HG03354 (cell line): ENCODE measurements at regions not wholly inside any gene's neighbourhood (a gene's known extent, or its start where the extent isn't known, plus 50 kb on each side); places are given as distances from the start of the nearest gene placed in this dataset.

Experiments
- ATAC-seq: cut with Tn5 transposase; IDR thresholded peaks from one replicate; pipeline ENCODE4 v1.9.1; 2021; ENCODE audit warnings: mild to moderate bottlenecking; ENCODE audit not compliant: unreplicated experiment, poor library complexity, severe bottlenecking

GRCh38 chr3:177600411-177600810 is 403.1 kb upstream of the TBL1XR1 start:
- ATAC-seq, result no peak

DNA sequence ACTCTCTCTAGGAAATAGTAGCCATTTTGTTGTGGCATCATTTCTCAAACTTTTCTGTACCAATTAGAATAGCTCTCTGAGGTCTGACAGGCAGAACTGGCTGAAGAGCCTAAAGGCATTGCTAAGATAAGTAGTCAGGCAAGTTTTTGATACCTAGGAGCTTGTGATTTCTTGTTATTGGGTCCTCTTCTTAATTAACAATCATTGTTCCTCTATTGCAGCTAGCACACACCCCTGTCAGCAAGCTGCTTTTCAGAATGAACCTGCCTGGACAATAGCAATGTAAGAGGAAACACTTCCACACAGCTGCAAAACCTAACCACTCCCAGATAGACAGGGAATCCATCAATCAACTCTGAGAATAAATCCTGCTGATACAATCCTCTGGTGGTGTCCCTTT is 403.9 kb upstream of the TBL1XR1 start:
- ATAC-seq, result no peak

DNA sequence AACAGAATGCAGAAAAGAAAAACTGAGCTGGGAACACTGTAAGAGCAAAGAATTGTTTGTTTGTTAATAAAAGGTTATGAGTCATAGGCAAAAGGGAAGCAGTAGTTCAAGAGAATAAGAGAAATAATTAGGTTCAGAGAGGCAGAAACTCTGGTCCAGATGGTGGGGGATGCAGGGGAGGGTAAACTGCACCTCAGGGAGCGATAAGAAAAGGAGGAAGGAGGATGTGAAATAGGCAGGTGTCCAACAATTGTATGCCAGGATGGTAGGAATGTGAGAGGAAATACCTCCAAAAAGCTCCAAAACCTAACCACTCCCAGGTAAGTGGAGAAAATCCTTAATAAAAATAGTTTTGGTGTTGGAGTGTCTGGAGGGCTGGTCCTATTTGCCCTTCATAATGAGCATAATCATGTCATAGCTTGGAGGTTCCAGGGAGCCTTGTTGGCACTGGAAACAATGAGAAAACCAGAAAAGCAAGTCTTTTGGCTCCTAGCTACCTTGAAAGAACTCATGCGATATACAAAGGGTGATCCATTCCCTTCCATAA is 405.4 kb upstream of the TBL1XR1 start:
- ATAC-seq, result no peak

- peak; percentile 61 for ATAC-seq
Observed at GRCh38 chr3:177603148-177603603, 405.9 kb upstream of the TBL1XR1 start.

DNA sequence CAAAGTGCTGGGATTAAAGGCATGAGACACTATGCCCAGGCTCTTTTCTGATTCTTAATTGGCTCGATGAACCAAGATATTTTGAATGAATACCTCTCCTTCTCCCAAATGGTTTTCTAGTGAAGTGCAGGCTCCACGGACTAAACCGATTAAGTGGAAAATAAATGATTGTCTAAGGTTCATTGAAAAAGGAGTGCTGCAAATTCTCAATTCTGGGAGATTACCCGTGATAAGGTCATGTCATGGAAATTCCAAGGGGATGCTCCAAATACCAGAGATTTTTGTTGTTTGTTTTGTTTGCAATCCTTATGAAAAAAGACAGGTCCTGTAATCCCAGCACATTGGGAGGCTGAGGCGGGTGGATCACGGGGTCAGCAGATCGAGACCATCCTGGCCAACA is 406.9 kb upstream of the TBL1XR1 start:
- no peak for ATAC-seq

DNA sequence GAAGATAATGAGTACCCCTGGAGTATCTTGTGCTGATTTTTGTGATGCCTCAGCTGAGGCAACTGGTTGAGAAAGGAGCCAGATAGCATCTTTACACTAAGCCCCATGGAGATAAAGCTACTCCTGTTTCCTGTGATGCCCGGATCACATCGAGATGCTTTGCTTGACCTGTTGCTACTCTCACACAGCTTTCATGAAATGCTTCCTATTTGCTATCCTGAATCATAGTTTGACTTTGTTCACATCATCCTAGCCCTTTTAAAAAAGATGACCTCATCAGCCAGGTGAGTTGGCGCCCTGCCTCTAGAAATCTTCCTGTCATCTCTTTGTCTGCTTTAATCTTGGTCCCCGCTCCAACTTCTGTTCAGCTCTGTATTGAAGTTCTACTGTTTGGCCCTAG is 409.6 kb upstream of the TBL1XR1 start:
- no peak for ATAC-seq

- ATAC-seq, result no peak
Observed at GRCh38 chr3:177607589-177607988, 410.3 kb upstream of the TBL1XR1 start.

DNA sequence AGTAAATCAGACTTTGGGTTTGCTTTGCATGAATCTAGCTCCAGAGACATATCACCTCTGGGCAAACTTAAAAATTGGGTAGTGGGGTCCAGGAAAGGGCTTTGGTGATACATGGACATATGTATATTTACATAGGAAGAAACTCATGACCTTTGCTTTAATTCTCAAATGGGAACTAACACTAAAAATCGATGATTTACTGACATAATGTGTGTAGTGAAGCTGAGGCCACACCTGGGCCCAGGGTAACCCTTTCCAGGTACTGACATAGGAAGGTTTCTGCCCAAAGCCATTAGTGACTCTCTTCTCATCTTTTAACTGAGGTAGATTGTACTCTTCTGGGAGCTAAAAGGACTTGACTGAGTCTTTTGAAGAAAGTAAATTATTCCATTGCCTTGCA is 411.2 kb upstream of the TBL1XR1 start:
- ATAC-seq, result no peak

GRCh38 chr3:177609613-177610012 is 412.3 kb upstream of the TBL1XR1 start:
- ATAC-seq, result no peak

DNA sequence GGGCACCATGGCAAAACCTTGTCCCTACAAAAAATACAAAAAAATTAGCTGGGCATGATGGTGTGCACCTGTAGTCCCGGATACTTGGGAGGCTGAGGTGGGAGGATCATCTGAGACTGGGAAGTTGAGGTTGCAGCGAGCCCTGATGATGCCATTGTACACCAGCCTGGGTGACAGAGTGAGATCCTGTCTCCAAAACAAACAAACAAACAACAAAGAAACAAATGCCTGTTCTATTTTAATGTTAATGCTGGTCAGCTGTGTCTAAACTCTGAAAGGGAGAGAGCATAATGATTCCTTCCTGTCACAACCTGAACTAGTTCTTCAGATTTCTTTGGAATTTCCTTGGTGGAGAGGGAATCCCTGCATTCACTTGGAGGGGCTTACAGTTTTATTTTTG is 413.0 kb upstream of the TBL1XR1 start:
- ATAC-seq, result no peak

DNA sequence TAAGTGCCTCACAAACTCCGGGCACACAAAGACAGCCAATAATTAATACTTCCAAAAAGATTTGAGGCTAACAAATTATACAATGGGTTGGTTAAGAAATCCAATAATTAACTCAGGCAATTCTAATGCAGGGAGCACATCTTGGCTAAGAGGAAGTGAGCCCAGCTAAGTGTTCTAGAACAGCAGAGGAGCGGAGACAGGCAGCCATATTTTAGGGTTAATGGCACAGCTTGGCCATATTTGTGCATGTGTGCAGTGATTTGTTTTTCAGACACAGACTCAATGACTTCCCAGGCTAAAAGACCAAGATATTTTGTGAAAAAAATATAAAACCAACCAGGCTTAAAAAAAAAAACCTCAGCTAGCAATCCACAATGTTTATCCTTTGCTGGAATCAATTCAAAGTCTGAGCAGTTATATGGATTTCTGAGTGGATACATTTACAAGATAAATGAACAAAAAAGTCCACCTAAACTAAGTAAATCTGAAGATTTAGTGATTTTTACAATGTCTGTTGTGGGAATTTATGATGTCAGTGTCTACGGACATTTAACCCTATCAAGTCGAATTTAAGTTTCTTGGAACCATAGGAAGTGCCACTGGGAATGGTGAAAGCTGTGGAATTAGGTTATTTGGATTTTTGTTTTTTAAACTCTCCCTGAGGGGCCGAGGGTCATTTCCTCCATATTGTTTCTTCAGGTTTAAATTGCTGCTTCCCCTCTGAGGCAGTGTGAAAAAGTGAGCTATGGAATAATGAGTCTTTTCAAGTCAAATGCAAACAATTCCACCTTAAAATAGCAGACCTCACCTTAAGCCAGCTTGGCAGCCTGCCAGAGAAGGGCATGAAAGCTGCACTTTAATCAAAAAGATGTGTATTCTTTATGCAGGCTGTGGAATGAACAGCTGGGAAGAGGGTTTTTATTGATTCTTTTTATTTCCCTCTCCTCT is 413.7 kb upstream of the TBL1XR1 start:
- no peak for ATAC-seq

DNA sequence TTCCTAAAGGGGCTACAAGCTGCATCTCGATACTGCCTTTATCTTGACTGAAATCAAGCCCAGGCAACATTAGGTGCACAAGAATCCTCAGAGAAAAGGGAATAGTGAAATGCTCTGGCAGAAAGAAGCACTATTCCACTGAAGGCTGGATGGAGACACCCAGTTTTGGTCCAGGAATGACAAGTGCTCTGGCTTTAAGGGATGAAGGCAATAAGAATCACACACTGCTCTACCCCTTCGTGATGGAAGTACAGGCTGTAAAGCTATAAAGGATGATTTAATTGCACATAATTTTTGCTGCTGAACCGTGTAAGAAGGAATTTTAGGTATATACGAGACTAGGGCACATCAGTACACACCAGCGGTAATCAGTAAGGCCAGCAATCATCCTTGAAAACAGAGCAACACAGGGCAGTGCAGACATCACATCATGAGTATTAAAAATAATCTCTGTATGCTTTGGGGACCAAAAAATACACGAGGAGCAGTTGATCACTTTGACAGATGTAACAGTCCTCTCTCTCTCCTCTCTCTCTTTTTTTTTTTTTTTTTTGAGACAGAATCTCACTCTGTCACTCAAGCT is 414.6 kb upstream of the TBL1XR1 start:
- no peak for ATAC-seq

GRCh38 chr3:177613901-177614300 is 416.6 kb upstream of the TBL1XR1 start:
- ATAC-seq, result no peak

GRCh38 chr3:177615015-177615414 is 417.7 kb upstream of the TBL1XR1 start:
- ATAC-seq, result no peak

- ATAC-seq, result no peak
Observed at GRCh38 chr3:177618873-177619733, 421.8 kb upstream of the TBL1XR1 start.

DNA sequence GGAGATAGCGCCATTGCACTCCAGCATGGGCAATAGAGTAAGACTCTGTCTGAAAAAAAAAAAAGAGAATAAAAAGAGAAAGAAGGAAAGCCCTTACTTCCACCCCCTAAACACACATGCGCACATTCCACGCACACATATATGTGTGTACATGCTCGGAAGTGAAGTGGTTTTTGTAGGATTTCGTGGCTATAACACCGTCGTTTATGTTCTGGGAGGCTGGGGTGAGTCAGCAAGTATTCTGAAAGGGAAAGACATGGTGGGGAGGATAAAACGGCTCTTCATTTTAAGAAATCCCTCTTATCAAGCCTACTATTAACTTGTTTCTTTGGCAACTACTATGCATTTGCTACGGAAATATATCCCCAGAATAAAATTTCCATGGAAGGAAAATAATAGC is 422.8 kb upstream of the TBL1XR1 start:
- no peak for ATAC-seq

- ATAC-seq, result no peak
Observed at GRCh38 chr3:177622520-177622919, 425.2 kb upstream of the TBL1XR1 start.

DNA sequence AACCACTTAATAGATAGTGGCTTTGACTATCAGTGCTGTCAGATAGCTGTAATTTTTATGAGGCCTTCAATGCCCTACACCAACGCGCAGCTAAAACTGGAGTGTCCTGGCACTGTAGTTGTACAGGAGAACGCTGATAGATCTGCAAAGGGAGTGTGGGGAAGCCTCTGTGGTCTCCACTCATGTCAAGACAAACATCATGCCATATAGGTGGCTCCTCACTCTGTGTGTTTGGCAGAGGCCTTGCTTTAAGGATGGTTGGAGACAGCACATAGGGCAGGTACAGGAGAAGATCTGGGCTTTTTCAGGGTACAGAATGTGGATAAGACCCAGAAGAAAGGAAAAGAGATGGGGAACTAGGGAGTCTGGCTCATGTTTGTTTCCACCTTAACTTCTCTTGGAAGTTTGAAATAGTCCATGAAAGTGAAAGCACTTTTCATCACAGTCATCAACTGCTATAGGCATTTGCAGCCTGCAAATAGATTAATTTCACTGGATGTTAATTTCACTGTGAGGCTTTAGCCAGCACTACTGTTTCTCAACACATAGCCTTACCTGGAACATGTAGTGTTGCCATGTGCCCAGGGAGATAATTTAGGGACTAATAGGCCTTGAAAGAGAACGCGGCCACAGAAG is 425.8 kb upstream of the TBL1XR1 start:
- no peak for ATAC-seq
